SW480 (cell line): ENCODE measurements at regions not wholly inside any gene's neighbourhood (a gene's known extent, or its start where the extent isn't known, plus 50 kb on each side); places are given as distances from the start of the nearest gene placed in this dataset.

ENCODE experiments used
- DNase-seq: peaks from one replicate; pipeline ENCODE4 v3.0.0-alpha.2; 2016; ENCODE audit warnings: low spot score

- DNase-seq: peak; percentile 16
Measured at GRCh38 chr14:95413289-95414215, 93.8 kb upstream of the CLMN start.

- no peak for DNase-seq
Measured at GRCh38 chr14:95410838-95411237, 91.1 kb upstream of the CLMN start.

GRCh38 chr14:95409477-95410272 lies 90.0 kb upstream of the CLMN start:
- no peak for DNase-seq

- DNase-seq: no peak
Measured at GRCh38 chr14:95408731-95409476, 89.2 kb upstream of the CLMN start.

GRCh38 chr14:95407354-95407753 lies 87.6 kb upstream of the CLMN start:
- no peak for DNase-seq

GRCh38 chr14:95406756-95407277 lies 87.1 kb upstream of the CLMN start:
- DNase-seq: no peak

GRCh38 chr14:95404583-95404982 lies 84.9 kb upstream of the CLMN start:
- no peak for DNase-seq

- no peak for DNase-seq
Measured at GRCh38 chr14:95402578-95402977, 82.9 kb upstream of the CLMN start.

GRCh38 chr14:95402176-95402575 lies 82.5 kb upstream of the CLMN start:
- DNase-seq: no peak

GRCh38 chr14:95398630-95399547 lies 79.2 kb upstream of the CLMN start:
- DNase-seq: no peak

- DNase-seq: no peak
Measured at GRCh38 chr14:95397325-95397724, 77.6 kb upstream of the CLMN start.

- DNase-seq: no peak
Measured at GRCh38 chr14:95396221-95396620, 76.5 kb upstream of the CLMN start.

- no peak for DNase-seq
Measured at GRCh38 chr14:95395098-95395737, 75.5 kb upstream of the CLMN start.

- no peak for DNase-seq
Measured at GRCh38 chr14:95394297-95395097, 74.8 kb upstream of the CLMN start.

- DNase-seq: no peak
Measured at GRCh38 chr14:95392841-95393240, 73.1 kb upstream of the CLMN start.

GRCh38 chr14:95391331-95391730 lies 71.6 kb upstream of the CLMN start:
- DNase-seq: no peak

- no peak for DNase-seq
Measured at GRCh38 chr14:95389471-95390011, 69.8 kb upstream of the CLMN start.

- no peak for DNase-seq
Measured at GRCh38 chr14:95388699-95389098, 69.0 kb upstream of the CLMN start.

- no peak for DNase-seq
Measured at GRCh38 chr14:95387826-95388445, 68.2 kb upstream of the CLMN start.
